HG03565 (cell line): ENCODE measurements at regions not wholly inside any gene's neighbourhood (a gene's known extent, or its start where the extent isn't known, plus 50 kb on each side); places are given as distances from the start of the nearest gene placed in this dataset.
A peak's percentile ranks its signal among the peaks of the same experiment; 100 is the strongest.
"Not testable (repeated sequence)": the region's sequence is repeated elsewhere in the genome, so short reads cannot be mapped to it uniquely, and the experiment has no call there.

Source experiments
- ATAC-seq: cut with Tn5 transposase; IDR thresholded peaks from one replicate; pipeline ENCODE4 v1.9.1; 2021; ENCODE audit warnings: mild to moderate bottlenecking, moderate library complexity; ENCODE audit not compliant: unreplicated experiment

- no peak for ATAC-seq
Observed at GRCh38 chr5:124103671-124104070, 591.7 kb downstream of the CSNK1G3 start.

DNA sequence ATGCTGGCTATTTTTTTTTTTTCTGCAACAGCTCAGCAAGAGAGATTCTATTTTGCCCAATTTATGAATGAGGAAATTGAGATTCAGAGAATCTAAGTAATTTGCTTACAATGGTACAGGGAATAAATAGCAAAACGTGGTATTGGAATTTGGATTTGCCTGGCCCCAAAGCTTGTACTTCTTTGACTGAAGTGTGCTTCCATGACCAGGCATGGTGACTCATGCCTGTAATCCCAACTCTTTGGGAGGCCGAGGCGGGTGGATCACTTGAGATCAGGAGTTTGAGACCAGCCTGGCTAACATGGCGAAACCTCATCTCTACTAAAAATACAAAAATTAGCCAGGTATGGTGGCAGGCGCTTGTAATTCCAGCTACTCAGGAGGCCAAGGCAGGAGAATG is 591.1 kb downstream of the CSNK1G3 start:
- ATAC-seq, result not testable (repeated sequence)

GRCh38 chr5:124102486-124102885 is 590.5 kb downstream of the CSNK1G3 start:
- ATAC-seq, result no peak

- ATAC-seq, result no peak
Observed at GRCh38 chr5:124093658-124094057, 581.7 kb downstream of the CSNK1G3 start.

DNA sequence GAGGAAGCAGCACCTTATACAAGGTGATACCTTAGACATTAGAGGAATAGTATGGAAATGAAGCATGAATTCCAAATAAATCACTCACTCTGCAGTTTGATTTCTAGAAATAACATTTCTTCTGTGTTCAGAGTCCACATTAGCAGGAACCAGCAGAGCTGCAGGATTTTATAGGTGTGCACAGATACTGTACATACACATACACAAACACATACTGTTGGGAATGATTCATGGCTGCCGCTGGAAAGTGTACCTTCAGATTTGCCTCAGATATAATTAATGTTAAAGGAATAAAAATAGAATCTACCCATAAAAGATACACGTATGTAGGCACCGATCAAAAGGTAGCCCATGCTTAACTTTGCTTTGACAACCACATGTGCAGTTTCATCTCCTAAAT is 578.1 kb downstream of the CSNK1G3 start:
- ATAC-seq, result no peak

GRCh38 chr5:124089578-124089977 is 577.6 kb downstream of the CSNK1G3 start:
- no peak for ATAC-seq

- no peak for ATAC-seq
Observed at GRCh38 chr5:124088289-124089032, 576.5 kb downstream of the CSNK1G3 start.

GRCh38 chr5:124087752-124088151 is 575.8 kb downstream of the CSNK1G3 start:
- no peak for ATAC-seq

GRCh38 chr5:124080256-124080655 is 568.3 kb downstream of the CSNK1G3 start:
- ATAC-seq, result no peak

DNA sequence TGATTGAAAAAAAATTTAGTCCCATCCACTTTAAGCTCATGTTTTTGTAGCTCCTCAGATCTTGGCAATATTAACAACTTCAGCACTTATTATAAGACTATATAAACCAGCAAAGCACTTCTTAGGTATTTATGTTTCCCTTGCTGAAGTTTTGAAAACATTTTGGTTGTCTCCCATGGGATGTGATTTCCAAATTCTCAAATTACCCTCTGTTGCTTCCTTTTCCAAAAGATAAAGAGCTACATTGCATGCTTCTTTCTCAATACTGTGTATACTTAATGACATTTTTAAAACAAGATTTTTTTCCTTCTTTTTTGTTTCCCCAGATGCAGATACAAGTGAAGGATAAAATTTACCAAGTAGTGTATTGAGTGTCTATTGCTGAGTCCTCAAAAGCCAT is 567.1 kb downstream of the CSNK1G3 start:
- no peak for ATAC-seq

- no peak for ATAC-seq
Observed at GRCh38 chr5:124074500-124074899, 562.5 kb downstream of the CSNK1G3 start.

DNA sequence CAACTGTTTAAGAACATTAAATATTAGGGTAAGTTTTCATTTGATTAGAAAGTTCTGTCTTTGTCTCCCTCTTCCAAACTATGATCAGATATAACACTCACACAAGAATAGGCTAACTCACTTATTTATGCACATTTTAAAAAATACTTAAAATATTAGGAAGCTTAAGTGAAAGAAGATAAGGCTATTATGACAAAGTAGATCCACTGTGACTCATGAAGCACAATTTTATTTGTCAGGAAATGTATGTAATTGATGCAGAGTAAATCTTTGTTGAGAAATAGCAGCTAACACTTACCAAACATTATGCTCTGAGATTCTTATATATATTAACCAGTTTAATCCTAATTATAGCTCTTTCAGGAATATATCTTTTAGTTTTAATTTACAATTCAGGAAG is 560.6 kb downstream of the CSNK1G3 start:
- ATAC-seq, result no peak

DNA sequence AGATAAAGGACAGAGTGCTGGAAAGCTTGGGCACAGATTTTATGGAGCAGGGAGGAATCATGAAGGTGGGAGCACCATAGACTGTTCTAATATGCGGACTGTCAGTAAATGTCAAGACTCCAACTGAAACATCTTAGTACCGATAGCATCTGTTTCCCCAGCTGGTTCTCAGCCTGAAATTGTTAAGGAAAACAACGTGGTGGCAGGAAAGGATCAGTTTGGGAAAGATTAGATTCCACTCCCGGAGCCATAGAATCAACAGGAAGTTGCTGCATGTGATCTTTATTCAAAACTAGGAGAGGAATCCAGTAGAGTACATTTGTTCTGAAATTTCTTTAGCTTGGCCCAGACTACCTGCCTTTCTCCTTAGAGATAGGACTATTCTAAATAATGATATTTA is 559.1 kb downstream of the CSNK1G3 start:
- ATAC-seq, result no peak

- no peak for ATAC-seq
Observed at GRCh38 chr5:124065508-124065907, 553.5 kb downstream of the CSNK1G3 start.

DNA sequence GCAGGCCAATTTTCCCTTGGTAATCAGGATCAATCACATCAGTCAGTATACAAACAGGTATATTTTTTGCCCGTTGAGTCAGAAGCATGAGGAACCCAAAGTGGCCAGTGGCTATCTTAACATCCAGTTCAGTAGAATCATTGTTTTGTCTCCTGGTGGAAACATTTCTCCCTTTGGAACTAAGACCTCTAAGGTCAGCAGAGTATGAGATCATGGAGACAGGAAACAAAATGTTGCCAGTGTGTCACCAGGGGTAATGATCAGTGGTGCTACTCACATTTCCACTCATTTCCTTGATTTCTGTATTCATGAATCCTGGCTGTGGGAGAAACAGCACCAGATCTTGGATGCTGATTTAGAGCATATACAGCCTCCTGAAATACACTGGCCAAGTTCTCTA is 553.0 kb downstream of the CSNK1G3 start:
- no peak for ATAC-seq

DNA sequence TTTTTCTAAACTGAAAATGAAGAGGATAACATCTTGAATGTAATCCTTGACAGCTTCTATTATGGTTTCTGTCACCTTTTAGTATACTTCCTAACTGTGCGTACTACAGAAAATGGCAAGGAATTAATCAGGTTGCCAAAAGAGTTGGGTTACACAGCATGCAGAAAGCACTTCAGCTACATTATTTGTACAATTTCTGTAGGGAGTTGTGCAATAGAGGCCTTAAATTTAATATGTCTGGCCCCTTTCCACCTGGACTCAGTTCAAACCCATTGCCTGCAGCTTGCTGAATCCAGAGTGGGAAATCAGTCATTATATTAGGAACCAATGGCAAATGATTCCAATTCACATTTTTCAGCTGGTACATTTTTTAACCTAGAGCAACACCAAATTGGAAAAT is 549.7 kb downstream of the CSNK1G3 start:
- no peak for ATAC-seq

GRCh38 chr5:124061068-124061430 is 549.1 kb downstream of the CSNK1G3 start:
- ATAC-seq, result no peak

- no peak for ATAC-seq
Observed at GRCh38 chr5:124060413-124061067, 548.6 kb downstream of the CSNK1G3 start.

GRCh38 chr5:124060011-124060410 is 548.0 kb downstream of the CSNK1G3 start:
- ATAC-seq, result no peak

- ATAC-seq, result no peak
Observed at GRCh38 chr5:124059200-124059599, 547.2 kb downstream of the CSNK1G3 start.

- ATAC-seq, result no peak
Observed at GRCh38 chr5:124057724-124058231, 545.8 kb downstream of the CSNK1G3 start.

- peak; percentile 40 for ATAC-seq
Observed at GRCh38 chr5:124056991-124057723, 545.2 kb downstream of the CSNK1G3 start.
